H9 (cell line): ENCODE measurements at regions not wholly inside any gene's neighbourhood (a gene's known extent, or its start where the extent isn't known, plus 50 kb on each side); places are given as distances from the start of the nearest gene placed in this dataset.

Experiments
- DNase-seq: peaks from one replicate; pipeline ENCODE4 v3.0.0-alpha.2; 2017
- H2AFZ ChIP-seq: one replicate; pipeline ENCODE4 v1.6.1; 2013; ENCODE audit warnings: mild to moderate bottlenecking, low read length, control low read depth, moderate library complexity
- H2AK5ac ChIP-seq: 2 replicates; pipeline ENCODE4 v1.6.1; 2013; ENCODE audit warnings: low read length, control low read depth, mixed read lengths; ENCODE audit not compliant: insufficient read length
- H2BK120ac ChIP-seq: one replicate; pipeline ENCODE4 v1.6.1; 2013; ENCODE audit warnings: low read depth, mild to moderate bottlenecking, low read length, control low read depth, inconsistent platforms; ENCODE audit not compliant: poor library complexity, severe bottlenecking
- H2BK12ac ChIP-seq: 2 replicates; pipeline ENCODE4 v1.6.1; 2013; ENCODE audit warnings: low read length, control low read depth, mixed read lengths, low read depth; ENCODE audit not compliant: insufficient read length
- H2BK15ac ChIP-seq: 2 replicates; pipeline ENCODE4 v1.6.1; 2013; ENCODE audit warnings: low read depth, low read length, control low read depth
- H2BK20ac ChIP-seq: one replicate; pipeline ENCODE4 v1.6.1; 2013; ENCODE audit warnings: low read depth, mild to moderate bottlenecking, low read length, control low read depth, inconsistent platforms; ENCODE audit not compliant: poor library complexity, severe bottlenecking
- H2BK5ac ChIP-seq: 2 replicates; pipeline ENCODE4 v1.6.1; 2013; ENCODE audit warnings: low read length, control low read depth, mixed read lengths; ENCODE audit not compliant: insufficient read length
- H3K14ac ChIP-seq: 2 replicates; pipeline ENCODE4 v1.6.1; 2013; ENCODE audit warnings: low read length, control low read depth; ENCODE audit not compliant: insufficient read depth
- H3K18ac ChIP-seq: 2 replicates; pipeline ENCODE4 v1.6.1; 2013; ENCODE audit warnings: low read depth, mild to moderate bottlenecking, mixed read lengths, low read length, control low read depth; ENCODE audit not compliant: insufficient read length
- H3K23ac ChIP-seq: 2 replicates; pipeline ENCODE4 v1.6.1; 2013; ENCODE audit warnings: low read length, control low read depth, mixed read lengths, low read depth; ENCODE audit not compliant: insufficient read length
- H3K23me2 ChIP-seq: 2 replicates; pipeline ENCODE4 v1.6.1; 2013; ENCODE audit warnings: low read depth, mild to moderate bottlenecking, mixed read lengths, low read length, control low read depth; ENCODE audit not compliant: insufficient read length, poor library complexity, severe bottlenecking
- H3K27ac ChIP-seq: 2 replicates; pipeline ENCODE4 v1.5.1; 2013; ENCODE audit warnings: low read length, control low read depth, mixed read lengths, low read depth; ENCODE audit not compliant: insufficient read length
- H3K27me3 ChIP-seq: 2 replicates; pipeline ENCODE4 v1.6.1; 2013; ENCODE audit warnings: low read length, control low read depth, inconsistent platforms; ENCODE audit not compliant: insufficient read depth
- H3K4ac ChIP-seq: 2 replicates; pipeline ENCODE4 v1.6.1; 2013; ENCODE audit warnings: low read depth, mild to moderate bottlenecking, control low read depth, inconsistent platforms, low read length, moderate library complexity
- H3K4me1 ChIP-seq: 2 replicates; pipeline ENCODE4 v1.6.1; 2013; ENCODE audit warnings: low read length, control low read depth, inconsistent platforms; ENCODE audit not compliant: insufficient read depth
- H3K4me2 ChIP-seq: 2 replicates; pipeline ENCODE4 v1.6.1; 2013; ENCODE audit warnings: low read length, control low read depth, mixed read lengths; ENCODE audit not compliant: insufficient read length, insufficient read depth
- H3K56ac ChIP-seq: 2 replicates; pipeline ENCODE4 v1.6.1; 2013; ENCODE audit warnings: low read depth, mild to moderate bottlenecking, mixed read lengths, low read length, control low read depth; ENCODE audit not compliant: insufficient read length
- H3K79me1 ChIP-seq: 2 replicates; pipeline ENCODE4 v1.6.1; 2013; ENCODE audit warnings: low read depth, mild to moderate bottlenecking, moderate library complexity, low read length, control low read depth, inconsistent platforms; ENCODE audit not compliant: insufficient read depth, poor library complexity, severe bottlenecking
- H3K79me2 ChIP-seq: 2 replicates; pipeline ENCODE4 v1.6.1; 2013; ENCODE audit warnings: low read length, control low read depth, inconsistent platforms; ENCODE audit not compliant: insufficient read depth
- H3K9ac ChIP-seq: 2 replicates; pipeline ENCODE4 v1.6.1; 2013; ENCODE audit warnings: low read length, control low read depth, mixed read lengths; ENCODE audit not compliant: insufficient read length; ENCODE audit errors: extremely low read depth
- H3K9me3 ChIP-seq: one replicate; pipeline ENCODE4 v1.6.1; 2013; ENCODE audit warnings: low read depth, low read length, inconsistent platforms; ENCODE audit not compliant: control insufficient read depth
- H3T11ph ChIP-seq: one replicate; pipeline ENCODE4 v1.6.1; 2013; ENCODE audit warnings: mild to moderate bottlenecking, low read length, control low read depth, inconsistent platforms
- H4K20me1 ChIP-seq: one replicate; pipeline ENCODE4 v1.6.1; 2013; ENCODE audit not compliant: control insufficient read depth, insufficient read length, insufficient read depth
- H4K5ac ChIP-seq: 2 replicates; pipeline ENCODE4 v1.6.1; 2013; ENCODE audit warnings: low read depth, mild to moderate bottlenecking, mixed read lengths, low read length, control low read depth; ENCODE audit not compliant: insufficient read length
- H4K8ac ChIP-seq: replicated peaks from 2 replicates; pipeline ENCODE4 v1.6.1; 2013; ENCODE audit warnings: low read length, control low read depth, mixed read lengths, low read depth; ENCODE audit not compliant: insufficient read length
- H4K91ac ChIP-seq: 2 replicates; pipeline ENCODE4 v1.6.1; 2013; ENCODE audit warnings: low read depth, mild to moderate bottlenecking, moderate library complexity, mixed read lengths, low read length, control low read depth; ENCODE audit not compliant: insufficient read length
- H3K27ac Mint-ChIP-seq, 3 experiments: 2 replicates in 2 of 3; 3 replicates in 1 of 3; pipeline ENCODE4 v1.8.0; 2020 to 2021; ENCODE audit warnings: mixed read lengths in 3 of 3, mild to moderate bottlenecking in 1 of 3, moderate library complexity in 1 of 3
- H3K27me3 Mint-ChIP-seq: 2 replicates; pipeline ENCODE4 v1.8.0; 2021; ENCODE audit warnings: low read depth, mild to moderate bottlenecking, moderate library complexity, mixed read lengths
- H3K36me3 Mint-ChIP-seq, 3 experiments: 2 replicates in 2 of 3; 3 replicates in 1 of 3; pipeline ENCODE4 v1.8.0; 2020 to 2021; ENCODE audit warnings: low read depth in 3 of 3, mixed read lengths in 3 of 3; ENCODE audit not compliant: insufficient read depth in 1 of 3
- H3K4me1 Mint-ChIP-seq, 2 experiments: 2 replicates each; pipeline ENCODE4 v1.8.0; 2020; ENCODE audit warnings: mixed read lengths in 2 of 2
- H3K4me3 Mint-ChIP-seq, 2 experiments: 2 replicates in 1 of 2; 3 replicates in 1 of 2; pipeline ENCODE4 v1.8.0; 2020 to 2021; ENCODE audit warnings: mild to moderate bottlenecking in 2 of 2, mixed read lengths in 2 of 2, moderate library complexity in 1 of 2
- H3K9me3 Mint-ChIP-seq, 2 experiments: 2 replicates in 1 of 2; 3 replicates in 1 of 2; pipeline ENCODE4 v1.8.0; 2020; ENCODE audit warnings: mild to moderate bottlenecking in 2 of 2, mixed read lengths in 2 of 2, moderate library complexity in 1 of 2
- CTCF ChIP-seq: fragments of 200-600 bp; sonication (generic); conservative IDR thresholded peaks from 3 replicates; pipeline ENCODE4 v1.8.0; 2021; ENCODE audit warnings: antibody characterized with exemption, mild to moderate bottlenecking
- WGBS: extraction: QIAGEN DNeasy Blood & Tissue Kit; methylation state at CpG from one replicate; pipeline ENCODE4 v1.1.7; 2013; ENCODE audit warnings: missing lambda C conversion rate, low lambda C conversion rate, mixed read lengths; ENCODE audit not compliant: insufficient read length; ENCODE audit errors: extremely low coverage; 5-methylcytosine and 5-hydroxymethylcytosine counted together

- Histone ChIP-seq H3T11ph (no peak overlapping the region), H4K8ac (no peak overlapping the region), H3K23me2 (no peaks in the 10 kb centered on the region), H3K27me3 (no peaks in the 10 kb centered on the region; the same call in 1 of the 2 replicates), H2AFZ (no peak overlapping the region), H2BK20ac (no peak overlapping the region), H3K4ac (no peak overlapping the region), H2AK5ac (no peak overlapping the region), H3K27ac (no peak overlapping the region), H3K79me1 (no peaks in the 10 kb centered on the region), H3K4me2 (no peak overlapping the region), H3K23ac (no peak overlapping the region), H3K79me2 (no peaks in the 10 kb centered on the region), H4K5ac (no peak overlapping the region), H3K9ac (no peak overlapping the region), H2BK12ac (no peak overlapping the region), H3K56ac (no peak overlapping the region), H2BK5ac (no peak overlapping the region), H4K20me1 (no peaks in the 10 kb centered on the region), H4K91ac (no peak overlapping the region), H2BK15ac (no peak overlapping the region), H2BK120ac (no peak overlapping the region), H3K4me1 (no peaks in the 10 kb centered on the region), H3K18ac (no peak overlapping the region), H3K14ac (no peak overlapping the region), H3K9me3 (no peaks in the 10 kb centered on the region)
- H3K36me3 Mint-ChIP-seq, result no peaks in the 10 kb centered on the region; a peak in 1 of 7 replicates
- no CpG with 5 or more reads among the region's 4 CpGs for WGBS
- DNase-seq, result no peak
- H3K27me3 Mint-ChIP-seq, result peaks cover 60% of the 10 kb centered on the region
- no peaks in the 10 kb centered on the region for H3K4me1 Mint-ChIP-seq
- no peak overlapping the region for H3K27ac Mint-ChIP-seq
- no peaks in the 10 kb centered on the region for H3K9me3 Mint-ChIP-seq
- no peak for TF ChIP-seq CTCF
- H3K4me3 Mint-ChIP-seq, result no peak overlapping the region
Measured at GRCh38 chr2:176562359-176563078, 293.3 kb downstream of the MTX2 start.
